ENCODE measurements at regions not wholly inside any gene's neighbourhood (a gene's known extent, or its start where the extent isn't known, plus 50 kb on each side); places are given as distances from the start of the nearest gene placed in this dataset.

GRCh38 chr11:13140028-13140870 is 131.1 kb downstream of the RASSF10 start:
- TF ChIP-seq CTCF (IDR thresholded peaks at IDR 0.05) (no peak), POLR2A (IDR thresholded peaks at IDR 0.05) (no peak), POLR2AphosphoS5 (IDR thresholded peaks at IDR 0.05) (no peak), EP300 (IDR thresholded peaks at IDR 0.05) (no peak)
